ENCODE measurements at regions not wholly inside any gene's neighbourhood (a gene's known extent, or its start where the extent isn't known, plus 50 kb on each side); places are given as distances from the start of the nearest gene placed in this dataset.
"Not testable (repeated sequence)": the region's sequence is repeated elsewhere in the genome, so short reads cannot be mapped to it uniquely, and the experiment has no call there.

GRCh38 chr13:24617256-24618010, 62.8 kb upstream of the ATP12A start:
- DNase-seq: no peak

- no peak for DNase-seq
Measured at GRCh38 chr13:24618011-24618955, 61.9 kb upstream of the ATP12A start.

GRCh38 chr13:24619282-24619681, 60.9 kb upstream of the ATP12A start:
- DNase-seq: no peak

DNA sequence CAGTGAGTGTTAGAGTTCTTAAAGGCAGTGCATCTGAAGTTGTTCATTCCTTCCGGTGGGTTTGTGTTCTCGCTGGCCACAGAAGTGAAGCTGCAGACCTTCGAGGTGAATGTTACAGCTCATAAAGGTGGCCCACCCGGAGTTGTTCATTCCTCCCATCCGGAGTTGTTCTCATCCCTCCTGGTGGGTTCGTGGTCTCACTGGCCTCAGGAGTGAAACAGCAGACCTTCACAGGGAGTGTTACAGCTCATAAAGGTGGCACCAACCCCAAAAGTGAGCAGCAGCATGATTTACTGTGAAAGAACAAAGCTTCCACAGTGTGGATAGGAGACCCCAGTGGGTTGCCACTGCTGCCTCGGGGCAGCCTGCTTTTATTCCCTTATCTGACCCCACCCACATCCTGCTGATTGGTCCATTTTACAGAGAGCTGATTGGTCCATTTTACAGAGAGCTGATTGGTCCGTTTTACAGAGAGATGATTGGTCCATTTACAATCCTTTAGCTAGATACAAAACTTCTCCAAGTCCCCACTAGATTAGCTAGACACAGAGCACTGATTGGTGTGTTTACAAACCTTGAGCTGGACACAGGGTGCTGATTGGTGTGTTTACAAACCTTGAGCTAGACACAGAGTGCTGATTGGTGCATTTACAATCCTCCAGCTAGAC, 57.6 kb upstream of the ATP12A start:
- DNase-seq: not testable (repeated sequence)

- DNase-seq: no peak
Measured at GRCh38 chr13:24623149-24623665, 57.0 kb upstream of the ATP12A start.

DNA sequence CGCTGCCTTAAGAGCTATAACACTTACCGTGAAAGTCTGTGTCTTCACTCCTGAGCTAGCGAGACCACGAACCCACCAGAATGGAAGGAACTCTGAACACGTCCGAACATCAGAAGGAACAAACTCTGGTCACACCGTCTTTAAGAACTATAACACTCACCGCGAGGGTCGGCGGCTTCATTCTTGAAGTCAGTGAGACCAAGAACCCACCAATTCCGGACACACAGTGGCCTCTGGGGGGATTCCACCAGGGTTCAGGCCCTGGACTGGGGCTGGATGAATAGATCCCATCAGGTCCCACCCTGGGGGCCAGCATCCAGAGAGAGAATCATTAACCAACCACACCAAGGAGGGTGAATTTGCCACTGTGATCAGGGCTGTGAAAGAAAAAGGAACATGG, 55.8 kb upstream of the ATP12A start:
- no peak for DNase-seq

GRCh38 chr13:24624801-24625231, 55.4 kb upstream of the ATP12A start:
- no peak for DNase-seq

- DNase-seq: no peak
Measured at GRCh38 chr13:24625331-24625731, 54.9 kb upstream of the ATP12A start.

GRCh38 chr13:24625870-24626849, 54.0 kb upstream of the ATP12A start:
- DNase-seq: no peak

- peak in 6 of 56 donors; percentile 2 to 32 (median 6) for DNase-seq
Measured at GRCh38 chr13:24627090-24627714, 53.0 kb upstream of the ATP12A start.

DNA sequence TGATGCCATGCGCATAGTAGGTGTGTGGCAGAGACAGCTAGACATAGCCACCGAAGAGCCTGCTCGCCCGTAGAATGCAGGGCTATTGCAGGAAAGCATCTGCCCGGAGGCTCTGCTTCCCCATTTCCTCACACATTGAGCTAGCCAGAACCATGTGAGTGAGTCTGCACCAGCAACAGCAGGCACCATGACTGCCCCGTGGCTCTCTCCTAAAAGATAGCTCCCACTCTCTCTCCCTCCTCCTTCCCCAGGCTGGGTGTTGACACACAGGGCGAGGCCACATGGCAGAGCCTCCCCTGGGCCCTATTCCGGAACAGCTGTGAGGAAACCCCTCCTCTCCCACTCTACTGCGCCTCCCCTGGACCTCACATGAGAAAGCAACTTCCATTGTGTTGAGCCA, 52.3 kb upstream of the ATP12A start:
- DNase-seq: no peak

DNA sequence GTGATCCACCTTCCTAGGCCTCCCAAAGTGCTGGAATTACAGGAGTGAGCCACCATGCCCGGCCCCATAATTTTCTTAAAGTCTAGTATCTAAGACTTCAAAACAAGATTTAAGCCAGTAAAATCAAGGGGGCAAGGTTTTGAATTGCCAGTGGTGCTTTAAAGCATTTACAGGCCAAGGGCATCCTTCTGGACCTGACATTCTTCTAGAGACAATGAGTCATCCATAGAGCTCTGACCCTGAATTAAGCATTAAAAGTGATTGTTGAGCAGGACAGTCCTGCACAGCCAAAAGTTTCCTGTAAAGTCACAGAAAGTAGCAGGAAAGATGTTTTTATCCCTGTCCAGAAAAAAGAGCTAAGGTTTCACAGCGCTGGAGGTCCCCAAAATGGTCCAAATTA, 50.9 kb upstream of the ATP12A start:
- DNase-seq: no peak

- DNase-seq: no peak
Measured at GRCh38 chr13:24630121-24630520, 50.1 kb upstream of the ATP12A start.
